ENCODE measurements at regions not wholly inside any gene's neighbourhood (a gene's known extent, or its start where the extent isn't known, plus 50 kb on each side); places are given as distances from the start of the nearest gene placed in this dataset.

DNA sequence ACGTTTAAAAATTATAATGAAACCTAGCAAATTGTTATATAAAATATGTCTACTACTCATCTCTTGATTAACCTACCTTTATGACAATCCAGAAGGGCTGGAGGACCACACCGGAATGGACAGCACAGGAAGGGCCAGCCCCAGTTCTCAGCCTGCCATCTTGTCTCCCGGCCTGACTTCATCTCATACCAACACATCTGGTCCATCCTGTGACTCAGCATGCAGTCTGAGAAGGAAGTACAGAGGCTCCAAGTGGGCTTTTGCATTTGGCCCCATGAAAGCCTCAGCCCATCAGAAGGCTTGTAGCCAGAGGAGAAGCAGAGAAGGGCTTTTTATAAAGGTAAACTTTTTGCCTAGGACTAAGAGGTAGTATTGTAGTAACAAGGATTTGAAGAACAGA, 436.6 kb downstream of the MRPL39 start:
- TF ChIP-seq, protein P1, sequence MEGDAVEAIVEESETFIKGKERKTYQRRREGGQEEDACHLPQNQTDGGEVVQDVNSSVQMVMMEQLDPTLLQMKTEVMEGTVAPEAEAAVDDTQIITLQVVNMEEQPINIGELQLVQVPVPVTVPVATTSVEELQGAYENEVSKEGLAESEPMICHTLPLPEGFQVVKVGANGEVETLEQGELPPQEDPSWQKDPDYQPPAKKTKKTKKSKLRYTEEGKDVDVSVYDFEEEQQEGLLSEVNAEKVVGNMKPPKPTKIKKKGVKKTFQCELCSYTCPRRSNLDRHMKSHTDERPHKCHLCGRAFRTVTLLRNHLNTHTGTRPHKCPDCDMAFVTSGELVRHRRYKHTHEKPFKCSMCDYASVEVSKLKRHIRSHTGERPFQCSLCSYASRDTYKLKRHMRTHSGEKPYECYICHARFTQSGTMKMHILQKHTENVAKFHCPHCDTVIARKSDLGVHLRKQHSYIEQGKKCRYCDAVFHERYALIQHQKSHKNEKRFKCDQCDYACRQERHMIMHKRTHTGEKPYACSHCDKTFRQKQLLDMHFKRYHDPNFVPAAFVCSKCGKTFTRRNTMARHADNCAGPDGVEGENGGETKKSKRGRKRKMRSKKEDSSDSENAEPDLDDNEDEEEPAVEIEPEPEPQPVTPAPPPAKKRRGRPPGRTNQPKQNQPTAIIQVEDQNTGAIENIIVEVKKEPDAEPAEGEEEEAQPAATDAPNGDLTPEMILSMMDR (IDR thresholded peaks at IDR 0.05; ENCODE audit: borderline replicate concordance, extremely low read depth, low read length, poor library complexity, severe bottlenecking), result no peak
- TF ChIP-seq EZH2 (IDR thresholded peaks at IDR 0.05; ENCODE audit: borderline replicate concordance, low read depth, low read length, severe bottlenecking), result no peak

Data from DND-41 (cell line).